Gastrocnemius medialis (tissue), 4 donors: ENCODE measurements at regions not wholly inside any gene's neighbourhood (a gene's known extent, or its start where the extent isn't known, plus 50 kb on each side); places are given as distances from the start of the nearest gene placed in this dataset.

Source experiments
- ATAC-seq, 2 donors: fragments of 150-250 bp; one replicate each; pipeline ENCODE4 v1.9.1; 2016
- DNase-seq, 2 donors: peaks; one replicate each; pipeline ENCODE4 v3.0.0-alpha.2; 2019
- H3K27ac ChIP-seq, 4 donors: fragments of 200-600 bp; sonication (generic); 1 replicate in 1 of 4; 2 replicates in 3 of 4; pipeline ENCODE4 v1.5.1; 2016 to 2018; ENCODE audit warnings: mild to moderate bottlenecking in 2 of 4, moderate library complexity in 1 of 4
- H3K27me3 ChIP-seq, 3 donors: fragments of 200-600 bp; sonication (generic) in 2 of 3; 1 replicate in 1 of 3; 2 replicates in 2 of 3; pipeline versions ENCODE4 v1.5.1 to v1.6.0; 2016 to 2019; ENCODE audit warnings: mild to moderate bottlenecking in 1 of 3, moderate library complexity in 1 of 3
- H3K36me3 ChIP-seq, 2 donors: fragments of 200-600 bp; sonication (generic) in 1 of 2; one replicate each; pipeline ENCODE4 v1.5.1; 2017 to 2018
- H3K4me1 ChIP-seq, 2 donors: fragments of 200-600 bp; sonication (generic) in 1 of 2; one replicate each; pipeline ENCODE4 v1.5.1; 2016 to 2017; ENCODE audit warnings: mild to moderate bottlenecking in 2 of 2
- H3K4me3 ChIP-seq, 4 donors: fragments of 200-600 bp; sonication (generic) in 3 of 4; 1 replicate in 1 of 4; 2 replicates in 3 of 4; pipeline ENCODE4 v1.5.1; 2016 to 2019; ENCODE audit warnings: mild to moderate bottlenecking in 2 of 4
- H3K9me3 ChIP-seq, 3 donors: fragments of 200-600 bp; sonication (generic) in 2 of 3; 1 replicate in 1 of 3; 2 replicates in 2 of 3; pipeline ENCODE4 v1.5.1; 2016 to 2019
- CTCF ChIP-seq, 5 experiments: fragments of 450-650 bp in 3 of 5; fragments of 200-600 bp in 2 of 5; sonication (generic) in 2 of 5; IDR thresholded peaks in 4 of 5; conservative IDR thresholded peaks in 1 of 5; 1 replicate in 4 of 5; 2 replicates in 1 of 5; pipeline ENCODE4 v1.5.1; 2016 to 2019; ENCODE audit warnings: antibody characterized with exemption in 5 of 5, mild to moderate bottlenecking in 3 of 5, moderate library complexity in 3 of 5
- POLR2A ChIP-seq, 2 donors: fragments of 450-650 bp; IDR thresholded peaks; one replicate each; pipeline ENCODE4 v1.6.1; 2017; ENCODE audit warnings: antibody characterized with exemption in 2 of 2, mild to moderate bottlenecking in 2 of 2, moderate library complexity in 2 of 2
- in situ Hi-C, 4 donors: fragments of 200-750 bp; cut with MboI; loops; one replicate each; pipeline versions ENCODE4 v1.15.0 to v1.8.0; 2017; ENCODE audit warnings: low sequenced_read_pairs in 4 of 4
- intact Hi-C: fragments of 100-400 bp; cut with DNase I; formaldehyde crosslinking; loops from one replicate; pipeline ENCODE4 v1.15.1; 2023; ENCODE audit warnings: low total_unique reads

DNA sequence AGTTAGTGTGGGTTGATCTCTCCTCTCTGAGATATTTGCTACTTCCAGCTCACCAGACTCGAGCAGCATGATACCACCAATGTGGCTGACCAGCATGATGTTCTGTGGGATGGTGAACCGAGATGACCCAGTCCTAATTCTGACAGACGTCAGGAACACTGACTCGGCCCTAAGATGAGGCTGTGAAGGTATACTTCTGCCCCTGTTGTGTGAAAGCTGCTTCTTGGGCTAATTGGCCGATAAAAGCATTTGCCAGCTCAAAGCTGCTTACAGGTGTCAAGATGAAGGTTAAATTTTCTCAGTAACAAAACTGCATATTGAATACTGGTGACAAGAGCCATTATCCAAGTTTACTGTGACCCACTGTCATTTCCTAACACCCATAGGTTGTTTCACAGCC is 151.4 kb downstream of the BRD1 start:
- no peak overlapping the region for H3K4me3 ChIP-seq
- H3K27me3 ChIP-seq = peaks cover 12 to 22% (median 15%) of the 10 kb centered on the region in 3 donors
- no peaks in the 10 kb centered on the region for H3K9me3 ChIP-seq
- in situ Hi-C loops (no loop called here), intact Hi-C loops (no loop called here)
- no peak for DNase-seq
- H3K36me3 ChIP-seq = no peaks in the 10 kb centered on the region
- ATAC-seq = no peak
- no peak for TF ChIP-seq CTCF (IDR thresholded peaks at IDR 0.05 in 4 of 5, conservative IDR thresholded peaks at IDR 0.05 in 1 of 5)
- no peak for TF ChIP-seq POLR2A (IDR thresholded peaks at IDR 0.05)
- no peak overlapping the region for H3K27ac ChIP-seq
- H3K4me1 ChIP-seq = no peaks in the 10 kb centered on the region

- H3K4me1 ChIP-seq = no peaks in the 10 kb centered on the region
Observed at GRCh38 chr22:49674479-49675050, 153.1 kb downstream of the BRD1 start.

GRCh38 chr22:49673048-49673447 is 154.6 kb downstream of the BRD1 start:
- TF ChIP-seq POLR2A (IDR thresholded peaks at IDR 0.05) (no peak), CTCF (IDR thresholded peaks at IDR 0.05 in 4 of 5, conservative IDR thresholded peaks at IDR 0.05 in 1 of 5) (no peak)
- no peak for ATAC-seq
- Histone ChIP-seq H3K36me3 (no peaks in the 10 kb centered on the region), H3K27me3 (peaks cover 17 to 43% (median 40%) of the 10 kb centered on the region in 3 donors), H3K4me3 (no peak overlapping the region), H3K27ac (no peak overlapping the region), H3K9me3 (no peaks in the 10 kb centered on the region), H3K4me1 (no peaks in the 10 kb centered on the region)
- in situ Hi-C loops = no loop called here
- intact Hi-C loops = no loop called here
- DNase-seq = no peak

More at GRCh38 chr22:49674479-49675050, 153.1 kb downstream of the BRD1 start:
- Histone ChIP-seq H3K36me3 (no peaks in the 10 kb centered on the region), H3K27ac (no peak overlapping the region), H3K4me3 (no peak overlapping the region), H3K27me3 (peaks cover 19 to 29% (median 28%) of the 10 kb centered on the region in 3 donors), H3K9me3 (no peaks in the 10 kb centered on the region)
- in situ Hi-C loops (no loop called here), intact Hi-C loops (no loop called here)
- no peak for TF ChIP-seq CTCF (IDR thresholded peaks at IDR 0.05 in 4 of 5, conservative IDR thresholded peaks at IDR 0.05 in 1 of 5)
- TF ChIP-seq POLR2A (IDR thresholded peaks at IDR 0.05) = no peak
- no peak for ATAC-seq
- no peak for DNase-seq

- in situ Hi-C loops = no loop called here
- TF ChIP-seq CTCF (IDR thresholded peaks at IDR 0.05 in 4 of 5, conservative IDR thresholded peaks at IDR 0.05 in 1 of 5) = no peak
- no peak for TF ChIP-seq POLR2A (IDR thresholded peaks at IDR 0.05)
- ATAC-seq = no peak
- Histone ChIP-seq H3K4me1 (no peaks in the 10 kb centered on the region), H3K36me3 (no peaks in the 10 kb centered on the region), H3K4me3 (no peak overlapping the region), H3K9me3 (no peaks in the 10 kb centered on the region), H3K27me3 (peaks cover 17 to 43% (median 31%) of the 10 kb centered on the region in 3 donors), H3K27ac (no peak overlapping the region)
- intact Hi-C loops = no loop called here
- no peak for DNase-seq
Observed at GRCh38 chr22:49672014-49672516, 155.6 kb downstream of the BRD1 start.
